ENCODE measurements at regions not wholly inside any gene's neighbourhood (a gene's known extent, or its start where the extent isn't known, plus 50 kb on each side); places are given as distances from the start of the nearest gene placed in this dataset.

DNA sequence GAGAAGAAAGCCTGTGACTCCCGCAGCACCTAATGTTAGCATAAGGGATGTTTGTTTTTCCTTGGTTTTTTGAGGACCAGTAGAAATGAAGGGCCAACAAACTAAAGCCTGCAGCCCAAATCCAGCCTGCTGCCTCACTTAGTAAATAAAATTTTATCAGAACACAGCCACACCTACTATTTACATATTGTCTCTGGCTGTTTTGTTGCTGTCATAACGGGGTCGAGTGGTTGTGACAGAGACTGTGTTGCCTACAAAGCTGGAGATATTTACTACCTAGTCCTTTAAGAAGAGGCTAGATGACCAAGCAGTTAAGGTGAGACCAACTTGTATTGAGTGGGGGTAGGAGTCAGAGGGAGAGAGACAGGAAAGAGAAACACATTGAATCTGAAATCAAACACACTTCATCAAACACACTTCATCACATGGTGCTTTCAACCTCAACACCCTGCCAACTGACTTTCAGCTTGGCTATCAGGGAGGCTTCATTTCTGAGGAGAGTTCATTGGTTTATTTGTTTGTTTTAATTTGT is 546.3 kb upstream of the CDH11 start:
- DNase-seq: no peak
- no peaks in the 10 kb centered on the region for H3K9me3 Mint-ChIP-seq
- H3K27ac Mint-ChIP-seq: no peak overlapping the region
- peaks cover 4% of the 10 kb centered on the region for H3K27me3 Mint-ChIP-seq (ENCODE audit: insufficient read depth)
- TF ChIP-seq, protein P1, sequence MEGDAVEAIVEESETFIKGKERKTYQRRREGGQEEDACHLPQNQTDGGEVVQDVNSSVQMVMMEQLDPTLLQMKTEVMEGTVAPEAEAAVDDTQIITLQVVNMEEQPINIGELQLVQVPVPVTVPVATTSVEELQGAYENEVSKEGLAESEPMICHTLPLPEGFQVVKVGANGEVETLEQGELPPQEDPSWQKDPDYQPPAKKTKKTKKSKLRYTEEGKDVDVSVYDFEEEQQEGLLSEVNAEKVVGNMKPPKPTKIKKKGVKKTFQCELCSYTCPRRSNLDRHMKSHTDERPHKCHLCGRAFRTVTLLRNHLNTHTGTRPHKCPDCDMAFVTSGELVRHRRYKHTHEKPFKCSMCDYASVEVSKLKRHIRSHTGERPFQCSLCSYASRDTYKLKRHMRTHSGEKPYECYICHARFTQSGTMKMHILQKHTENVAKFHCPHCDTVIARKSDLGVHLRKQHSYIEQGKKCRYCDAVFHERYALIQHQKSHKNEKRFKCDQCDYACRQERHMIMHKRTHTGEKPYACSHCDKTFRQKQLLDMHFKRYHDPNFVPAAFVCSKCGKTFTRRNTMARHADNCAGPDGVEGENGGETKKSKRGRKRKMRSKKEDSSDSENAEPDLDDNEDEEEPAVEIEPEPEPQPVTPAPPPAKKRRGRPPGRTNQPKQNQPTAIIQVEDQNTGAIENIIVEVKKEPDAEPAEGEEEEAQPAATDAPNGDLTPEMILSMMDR (IDR thresholded peaks at IDR 0.05): no peak
- H3K36me3 Mint-ChIP-seq (ENCODE audit: low read depth): peaks cover 4% of the 10 kb centered on the region; the same call in 1 of the 2 replicates
- no peak overlapping the region for H3K4me3 Mint-ChIP-seq
- H3K4me1 Mint-ChIP-seq (ENCODE audit: low read depth): peaks cover 27% of the 10 kb centered on the region

DNA sequence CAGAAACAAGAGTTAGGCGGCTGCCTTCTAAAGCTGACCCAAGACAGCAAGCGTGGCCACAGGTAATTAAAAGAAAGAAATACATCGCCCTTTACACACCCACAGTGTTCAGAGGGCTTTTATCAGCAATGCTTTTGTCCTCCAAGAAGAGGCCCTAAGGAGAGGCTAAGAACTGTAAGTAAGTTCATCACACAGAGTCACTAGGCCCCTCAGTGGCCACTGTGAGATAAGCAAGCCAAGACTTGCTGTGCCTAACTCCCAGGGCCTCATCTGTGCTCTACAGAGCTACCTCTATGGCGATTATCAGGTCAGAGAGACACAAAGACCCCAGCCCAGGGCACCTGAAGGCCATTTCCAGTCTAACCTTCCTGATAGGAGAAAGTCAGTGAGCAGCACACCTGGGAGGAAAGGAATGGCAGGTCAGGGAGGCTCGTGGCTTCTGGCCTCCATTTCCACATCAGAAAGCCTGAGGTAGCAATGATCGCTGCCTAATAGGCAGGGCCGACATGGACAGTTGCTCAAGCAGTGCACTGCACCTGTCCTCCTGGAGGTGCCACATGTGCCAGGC is 545.2 kb upstream of the CDH11 start:
- H3K4me1 Mint-ChIP-seq (ENCODE audit: low read depth): peaks cover 21% of the 10 kb centered on the region
- DNase-seq: peak; percentile 12
- peaks cover 4% of the 10 kb centered on the region; the same call in 1 of the 2 replicates for H3K36me3 Mint-ChIP-seq (ENCODE audit: low read depth)
- H3K27me3 Mint-ChIP-seq (ENCODE audit: insufficient read depth): peaks cover 4% of the 10 kb centered on the region
- TF ChIP-seq, protein P1 (IDR thresholded peaks at IDR 0.05): peak; percentile 60
- H3K4me3 Mint-ChIP-seq: no peak overlapping the region
- H3K27ac Mint-ChIP-seq: no peak overlapping the region
- H3K9me3 Mint-ChIP-seq: no peaks in the 10 kb centered on the region

DNA sequence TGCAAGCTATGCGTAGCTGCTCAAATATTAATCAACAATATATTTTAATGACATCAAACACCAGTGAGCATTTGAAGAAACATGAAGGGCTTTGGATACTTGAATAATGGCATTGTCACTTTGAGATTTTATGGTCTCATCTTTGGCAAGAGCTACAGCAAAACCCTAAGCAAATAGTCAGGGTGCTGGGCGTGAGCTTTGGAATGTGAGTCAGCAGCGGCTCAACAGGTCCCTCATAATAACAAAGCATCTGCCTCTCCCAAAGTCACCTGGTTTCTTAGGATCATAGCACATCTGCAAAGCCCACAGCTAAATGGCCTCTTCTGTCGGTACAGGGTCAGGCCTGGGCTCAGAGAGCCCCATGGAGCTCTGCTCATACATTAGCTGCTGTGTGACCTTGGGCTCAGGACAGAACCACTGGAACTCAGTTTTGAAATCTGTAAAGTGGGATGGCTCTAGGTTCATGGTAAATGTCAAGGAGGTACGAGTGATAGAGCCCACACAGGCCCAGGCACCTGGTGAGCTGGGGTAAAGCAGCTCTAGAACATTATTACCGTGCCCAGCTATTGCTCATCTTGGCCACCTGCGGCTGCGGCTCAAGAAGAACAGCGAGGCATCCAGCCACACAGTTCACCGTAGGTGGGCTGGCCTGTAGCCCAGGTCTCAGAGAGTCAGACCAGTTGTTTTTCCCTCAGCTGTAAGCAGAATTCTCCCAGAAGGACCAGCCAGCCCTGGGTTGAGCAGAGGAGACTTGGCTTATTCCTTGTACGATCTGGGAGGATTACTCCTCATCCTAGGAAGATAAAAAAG is 544.5 kb upstream of the CDH11 start:
- no peak for DNase-seq
- Mint-ChIP-seq H3K4me1 (ENCODE audit: low read depth) (peaks cover 22% of the 10 kb centered on the region), H3K36me3 (ENCODE audit: low read depth) (peaks cover 4% of the 10 kb centered on the region; the same call in 1 of the 2 replicates), H3K9me3 (no peaks in the 10 kb centered on the region), H3K4me3 (no peak overlapping the region), H3K27me3 (ENCODE audit: insufficient read depth) (peaks cover 4% of the 10 kb centered on the region), H3K27ac (no peak overlapping the region)
- TF ChIP-seq, protein P1 (IDR thresholded peaks at IDR 0.05): no peak

DNA sequence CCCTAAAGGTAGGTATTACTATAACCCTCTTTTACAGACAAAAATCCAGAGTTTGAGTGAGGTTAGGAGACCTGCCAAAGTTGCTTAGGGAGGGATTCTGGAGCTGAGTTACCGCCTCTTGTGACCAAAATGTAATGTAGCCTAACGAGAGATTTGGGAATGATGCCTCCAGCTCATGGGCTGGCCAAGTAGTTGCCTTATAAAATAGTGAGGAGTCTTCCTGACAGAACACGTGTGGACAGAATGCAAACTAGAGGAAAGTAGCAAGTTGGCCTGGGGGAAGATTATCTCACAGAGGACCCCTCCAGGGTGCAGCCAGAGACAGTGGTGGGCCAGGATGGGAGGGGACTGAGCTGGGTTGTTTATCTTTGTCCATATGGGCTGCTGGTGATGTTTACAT is 543.7 kb upstream of the CDH11 start:
- TF ChIP-seq, protein P1 (IDR thresholded peaks at IDR 0.05): no peak
- no peaks in the 10 kb centered on the region for H3K9me3 Mint-ChIP-seq
- peaks cover 29% of the 10 kb centered on the region for H3K4me1 Mint-ChIP-seq (ENCODE audit: low read depth)
- no peak for DNase-seq
- no peak overlapping the region for H3K4me3 Mint-ChIP-seq
- peaks cover 4% of the 10 kb centered on the region; the same call in 1 of the 2 replicates for H3K36me3 Mint-ChIP-seq (ENCODE audit: low read depth)
- no peak overlapping the region for H3K27ac Mint-ChIP-seq
- peaks cover 4% of the 10 kb centered on the region for H3K27me3 Mint-ChIP-seq (ENCODE audit: insufficient read depth)

DNA sequence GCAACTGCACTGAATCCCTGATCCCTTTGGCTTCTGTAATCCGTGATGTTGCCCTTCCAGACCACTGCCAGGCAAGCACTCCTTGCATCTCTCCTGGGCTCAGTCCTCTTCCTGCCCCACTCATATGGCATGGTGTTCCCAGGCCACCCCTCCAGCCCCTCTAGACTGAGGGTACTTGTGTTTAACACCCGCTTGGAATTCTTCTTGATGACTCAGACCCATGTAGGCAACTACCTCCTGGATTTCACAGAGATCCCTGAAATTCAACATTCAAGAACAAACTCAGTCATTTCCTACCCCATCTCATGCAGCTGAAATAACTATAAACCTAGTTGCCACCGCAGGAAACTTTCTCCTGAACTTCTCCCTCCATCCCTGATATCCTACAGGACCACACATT is 541.9 kb upstream of the CDH11 start:
- H3K4me3 Mint-ChIP-seq: no peak overlapping the region
- H3K4me1 Mint-ChIP-seq (ENCODE audit: low read depth): peaks cover 48% of the 10 kb centered on the region
- DNase-seq: no peak
- no peaks in the 10 kb centered on the region for H3K9me3 Mint-ChIP-seq
- H3K27ac Mint-ChIP-seq: no peak overlapping the region
- peaks cover 4% of the 10 kb centered on the region for H3K27me3 Mint-ChIP-seq (ENCODE audit: insufficient read depth)
- TF ChIP-seq, protein P1 (IDR thresholded peaks at IDR 0.05): no peak
- peaks cover 4% of the 10 kb centered on the region; the same call in 1 of the 2 replicates for H3K36me3 Mint-ChIP-seq (ENCODE audit: low read depth)
